GM12874 (cell line): ENCODE measurements at regions not wholly inside any gene's neighbourhood (a gene's known extent, or its start where the extent isn't known, plus 50 kb on each side); places are given as distances from the start of the nearest gene placed in this dataset.

Experiments used
- CTCF ChIP-seq: IDR thresholded peaks from 2 replicates; pipeline ENCODE4 v1.5.1; 2011; ENCODE audit warnings: low read depth, mild to moderate bottlenecking, control low read depth, low read length, moderate library complexity; ENCODE audit not compliant: insufficient read depth

DNA sequence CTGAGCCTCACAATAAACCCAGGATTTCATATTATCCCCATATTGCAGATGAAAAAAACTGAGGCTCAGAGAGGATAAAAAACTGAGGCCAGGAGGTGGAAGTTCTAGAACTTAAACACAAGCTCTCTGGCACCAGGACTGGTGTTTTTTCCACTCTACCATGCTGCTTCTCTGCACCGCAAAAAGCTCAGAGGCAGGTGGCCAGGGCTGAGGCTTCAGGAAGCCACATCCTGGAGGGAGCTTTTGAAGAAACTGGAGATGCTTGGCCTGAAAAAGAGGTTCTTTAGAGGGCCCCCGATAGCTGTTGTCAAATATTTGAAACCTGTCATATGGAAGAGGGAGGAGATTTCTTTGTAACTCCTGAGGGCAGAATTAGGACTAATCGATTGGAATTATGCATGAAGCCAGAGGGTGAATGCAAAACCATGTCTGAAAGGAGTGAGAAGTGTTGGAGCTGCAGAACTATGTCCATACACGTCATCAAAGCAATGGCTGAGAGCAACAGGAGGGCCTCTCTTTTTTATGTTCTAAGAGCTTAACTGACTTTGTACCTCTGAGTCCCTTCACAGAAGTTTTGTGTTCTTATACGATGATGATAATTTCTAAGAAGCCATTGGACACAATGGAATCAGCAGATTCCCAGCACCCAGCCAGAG lies 448.6 kb downstream of the FUT8 start:
- TF ChIP-seq CTCF: no peak

DNA sequence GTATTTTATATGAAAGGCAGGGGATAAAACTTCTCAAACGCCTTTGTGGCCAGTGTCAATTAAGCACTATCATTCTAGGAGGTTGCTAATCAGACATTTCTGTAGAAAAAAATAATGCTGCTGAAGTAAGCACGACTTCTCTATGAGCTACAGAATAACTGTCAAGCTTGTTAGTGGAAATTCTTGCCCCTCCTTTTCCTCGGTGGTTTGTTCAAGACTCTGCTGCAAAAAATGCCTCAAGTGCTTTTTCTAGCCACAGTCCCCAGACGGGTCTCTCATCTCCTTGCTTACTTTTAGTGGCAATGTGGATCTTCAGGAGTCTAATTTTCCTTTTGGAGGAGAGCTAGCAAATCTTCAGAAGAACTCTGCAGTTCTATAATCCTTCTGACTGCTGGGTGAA lies 452.0 kb downstream of the FUT8 start:
- TF ChIP-seq CTCF: no peak

GRCh38 chr14:65864984-65865383 lies 452.5 kb downstream of the FUT8 start:
- TF ChIP-seq CTCF: no peak

- no peak for TF ChIP-seq CTCF
These were observed 453.9 kb downstream of the FUT8 start for GRCh38 chr14:65866448-65866847.

DNA sequence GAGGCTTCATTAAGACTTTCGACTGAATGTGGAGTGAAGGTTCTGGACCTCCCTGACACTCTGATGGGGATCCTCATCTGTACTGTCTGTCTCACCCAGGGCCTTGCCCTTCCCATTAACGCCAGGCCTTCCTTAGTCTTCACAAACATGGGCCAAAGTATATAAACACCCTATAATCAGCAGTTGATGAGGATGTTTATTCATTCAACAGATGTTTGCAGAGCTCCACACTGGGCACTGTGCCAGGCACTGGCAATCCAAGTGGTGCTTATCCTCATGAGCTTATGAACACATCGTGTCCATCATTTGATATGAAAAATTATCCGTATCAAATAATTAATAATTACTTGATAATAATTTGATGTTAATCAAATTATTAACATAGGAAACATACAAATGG lies 454.4 kb downstream of the FUT8 start:
- TF ChIP-seq CTCF: no peak

DNA sequence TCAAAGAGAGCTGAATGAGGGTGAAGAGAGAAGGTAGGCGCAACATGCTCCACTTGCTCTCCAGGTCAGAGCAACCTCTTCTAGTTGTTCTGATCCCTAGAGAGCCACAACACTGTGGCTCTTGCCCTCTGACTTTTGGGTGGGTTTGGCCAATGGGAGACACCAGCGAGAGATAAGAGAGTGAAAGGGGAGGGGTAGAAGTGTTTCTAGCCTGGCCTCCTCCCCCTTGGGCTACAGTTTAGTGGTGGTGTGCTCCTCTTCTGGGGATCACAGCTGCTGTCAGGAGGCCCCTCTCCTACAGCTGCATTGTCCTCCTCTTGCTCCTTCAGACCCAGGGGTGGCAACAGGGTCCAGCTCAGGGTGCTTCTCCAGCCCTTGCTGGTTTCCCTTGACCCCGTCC lies 454.8 kb downstream of the FUT8 start:
- TF ChIP-seq CTCF: no peak

GRCh38 chr14:65872536-65872935 lies 460.0 kb downstream of the FUT8 start:
- no peak for TF ChIP-seq CTCF
